Mesodermal cell (in vitro differentiated cells): ENCODE measurements at regions not wholly inside any gene's neighbourhood (a gene's known extent, or its start where the extent isn't known, plus 50 kb on each side); places are given as distances from the start of the nearest gene placed in this dataset.
"Not testable (repeated sequence)": the region's sequence is repeated elsewhere in the genome, so short reads cannot be mapped to it uniquely, and the experiment has no call there.

Source experiments
- H3K27ac ChIP-seq: 2 replicates; pipeline ENCODE4 v1.7.0; 2013; ENCODE audit warnings: mild to moderate bottlenecking, low read depth, low read length, moderate library complexity; ENCODE audit not compliant: severe bottlenecking
- H3K36me3 ChIP-seq: 2 replicates; pipeline ENCODE4 v1.7.1; 2013; ENCODE audit warnings: mild to moderate bottlenecking, low read length, moderate library complexity; ENCODE audit not compliant: control insufficient read depth, insufficient read depth
- H3K4me1 ChIP-seq: one replicate; pipeline ENCODE4 v1.7.1; 2013; ENCODE audit warnings: mild to moderate bottlenecking, low read length; ENCODE audit not compliant: insufficient read depth, control insufficient read depth, poor library complexity, severe bottlenecking
- H3K4me3 ChIP-seq: 2 replicates; pipeline ENCODE4 v1.7.0; 2013; ENCODE audit warnings: low read length, control low read depth, mild to moderate bottlenecking; ENCODE audit not compliant: insufficient read depth, poor library complexity, severe bottlenecking; ENCODE audit errors: extremely low read depth
- H3K9me3 ChIP-seq: 2 replicates; pipeline ENCODE4 v1.7.1; 2013; ENCODE audit warnings: mild to moderate bottlenecking, low read length, moderate library complexity; ENCODE audit not compliant: control insufficient read depth
- WGBS, 2 experiments: methylation state at CpG; one replicate each; pipeline ENCODE4 v1.1.5; 2013; ENCODE audit warnings: missing lambda C conversion rate in 2 of 2; ENCODE audit not compliant: insufficient coverage in 2 of 2; 5-methylcytosine and 5-hydroxymethylcytosine counted together

GRCh38 chr2:180890781-180891180 is 89.6 kb upstream of the UBE2E3 start:
- Histone ChIP-seq H3K9me3 (no peaks in the 10 kb centered on the region), H3K27ac (no peak overlapping the region), H3K36me3 (no peaks in the 10 kb centered on the region), H3K4me3 (no peak overlapping the region), H3K4me1 (no peaks in the 10 kb centered on the region)
- WGBS, 2 experiments: no CpG with 5 or more reads among the region's 1 CpG

DNA sequence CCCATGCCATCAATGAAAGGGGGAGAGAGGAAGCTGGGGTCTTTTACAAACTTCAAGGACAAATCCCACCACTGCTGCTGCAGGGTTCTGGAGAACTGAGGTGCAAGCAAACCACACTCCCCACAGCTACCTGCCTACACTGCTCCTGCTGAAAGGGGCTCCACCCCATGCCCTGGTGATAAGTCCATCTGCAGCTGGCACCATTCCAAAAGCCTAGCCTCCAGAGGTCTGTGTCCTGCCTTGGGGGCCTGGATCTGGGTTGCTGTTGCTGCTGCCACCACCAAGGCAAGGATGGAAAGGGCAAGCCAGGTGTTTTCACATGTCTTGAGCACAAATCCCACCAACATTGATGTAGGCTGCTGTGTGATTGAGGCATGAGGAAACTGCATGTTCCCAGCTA is 97.4 kb upstream of the UBE2E3 start:
- Histone ChIP-seq H3K36me3 (no peaks in the 10 kb centered on the region), H3K4me3 (no peak overlapping the region), H3K9me3 (no peaks in the 10 kb centered on the region), H3K4me1 (no peaks in the 10 kb centered on the region), H3K27ac (no peak overlapping the region)

DNA sequence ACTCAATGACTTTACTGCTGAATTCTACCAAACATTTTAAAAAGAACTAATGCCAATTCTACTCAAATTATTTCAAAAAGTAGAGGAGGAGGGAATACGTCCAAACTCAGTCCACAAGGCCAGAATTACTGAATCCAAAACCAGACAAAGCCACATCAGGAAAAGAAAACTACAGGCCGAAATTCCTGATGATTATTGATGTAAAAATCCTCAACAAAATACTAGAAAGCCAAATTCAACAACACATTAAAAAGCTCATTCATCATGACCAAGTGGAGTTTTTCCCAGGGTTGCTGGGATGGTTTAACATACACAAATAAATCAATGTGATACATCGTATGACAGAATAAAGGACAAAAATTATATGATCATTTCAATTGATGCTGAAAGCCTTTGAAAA is 103.9 kb upstream of the UBE2E3 start:
- no CpG with 5 or more reads among the region's 3 CpGs for WGBS, 2 experiments
- H3K4me1 ChIP-seq: no peaks in the 10 kb centered on the region
- no peaks in the 10 kb centered on the region for H3K36me3 ChIP-seq
- no peak overlapping the region for H3K4me3 ChIP-seq
- H3K9me3 ChIP-seq: no peaks in the 10 kb centered on the region
- H3K27ac ChIP-seq: no peak overlapping the region

DNA sequence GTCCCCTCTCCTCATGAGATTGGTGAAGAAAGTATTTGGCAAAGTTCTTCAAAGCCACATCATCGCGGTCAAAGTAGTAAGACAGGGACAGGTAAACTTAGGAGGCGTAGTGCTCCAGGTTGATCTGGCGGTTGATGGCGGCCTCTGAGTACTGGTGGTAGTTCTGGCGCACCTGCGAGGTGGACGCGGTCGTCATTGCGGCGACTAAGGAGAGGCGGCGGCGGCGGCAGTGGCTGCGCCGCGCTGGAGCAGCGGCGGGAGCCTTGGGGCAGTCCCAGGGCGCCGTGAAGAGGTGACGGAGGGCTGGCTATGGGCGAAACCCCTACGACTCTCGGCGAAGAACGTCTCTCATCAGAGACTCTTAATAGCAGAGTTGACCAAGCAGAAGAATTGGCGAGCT is 107.2 kb upstream of the UBE2E3 start:
- no peaks in the 10 kb centered on the region for H3K36me3 ChIP-seq
- no peak overlapping the region for H3K4me3 ChIP-seq
- 97 to 99% methylated on average over 11 of the region's 30 CpGs for WGBS, 2 experiments
- no peaks in the 10 kb centered on the region for H3K9me3 ChIP-seq
- no peaks in the 10 kb centered on the region for H3K4me1 ChIP-seq
- H3K27ac ChIP-seq: no peak overlapping the region

DNA sequence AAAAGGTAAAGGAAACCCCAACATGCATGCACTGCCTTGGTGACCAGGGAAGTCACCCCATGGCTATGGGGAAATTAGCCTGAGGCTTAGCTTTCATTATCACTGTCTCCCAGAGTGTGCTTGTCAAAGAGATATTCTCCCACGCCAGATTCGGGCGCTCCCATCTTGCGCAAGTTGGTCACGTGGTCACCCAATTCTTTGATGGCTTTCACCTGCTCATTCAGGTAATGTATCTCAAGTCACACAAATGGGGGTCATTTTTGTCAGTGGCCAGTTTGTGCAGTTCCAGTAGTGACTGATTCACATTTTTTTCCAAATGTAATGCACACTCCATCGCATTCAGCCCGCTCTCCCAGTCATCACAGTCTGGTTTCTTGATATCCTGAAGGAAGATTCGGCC is 107.6 kb upstream of the UBE2E3 start:
- not testable (repeated sequence) for H3K36me3 ChIP-seq, H3K27ac ChIP-seq, H3K4me1 ChIP-seq, H3K4me3 ChIP-seq, H3K9me3 ChIP-seq
- 90 to 98% methylated on average over 2 to 5 of the region's 8 CpGs for WGBS, 2 experiments

GRCh38 chr2:180872255-180872654 is 108.2 kb upstream of the UBE2E3 start:
- no peak overlapping the region for H3K4me3 ChIP-seq
- no peaks in the 10 kb centered on the region for H3K4me1 ChIP-seq
- H3K27ac ChIP-seq: no peak overlapping the region
- no peaks in the 10 kb centered on the region for H3K9me3 ChIP-seq
- no CpG with 5 or more reads among the region's 1 CpG for WGBS, 2 experiments
- no peaks in the 10 kb centered on the region for H3K36me3 ChIP-seq

DNA sequence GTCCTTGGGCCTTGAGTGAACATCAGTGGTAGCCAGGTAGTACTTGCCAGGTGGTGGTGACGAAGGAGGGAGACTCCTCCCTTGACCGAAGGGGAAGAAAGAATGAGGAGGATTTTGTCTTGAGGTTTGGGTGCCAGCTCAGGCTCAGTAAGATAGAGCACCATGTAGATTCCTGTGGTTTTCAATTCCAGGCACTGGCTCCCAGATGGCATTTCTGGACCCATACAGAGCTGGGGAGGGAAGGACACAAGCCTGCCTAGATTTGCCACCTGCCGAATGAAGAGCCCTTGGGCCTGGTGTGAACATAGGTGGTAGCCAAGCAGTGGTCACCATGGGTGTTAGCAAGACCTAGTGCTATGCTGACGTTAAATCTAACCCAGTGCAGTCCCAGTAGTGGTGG is 108.8 kb upstream of the UBE2E3 start:
- Histone ChIP-seq H3K9me3 (no peaks in the 10 kb centered on the region), H3K27ac (no peak overlapping the region), H3K4me1 (no peaks in the 10 kb centered on the region), H3K36me3 (no peaks in the 10 kb centered on the region), H3K4me3 (no peak overlapping the region)
- 69 to 75% methylated on average over 4 of the region's 4 CpGs for WGBS, 2 experiments

GRCh38 chr2:180849851-180850250 is 130.6 kb upstream of the UBE2E3 start:
- no peaks in the 10 kb centered on the region for H3K36me3 ChIP-seq
- no peaks in the 10 kb centered on the region for H3K4me1 ChIP-seq
- no CpG with 5 or more reads among the region's 2 CpGs for WGBS, 2 experiments
- H3K4me3 ChIP-seq: no peak overlapping the region
- H3K9me3 ChIP-seq: no peaks in the 10 kb centered on the region
- H3K27ac ChIP-seq: no peak overlapping the region

GRCh38 chr2:180848393-180848792 is 132.0 kb upstream of the UBE2E3 start:
- Histone ChIP-seq H3K9me3 (no peaks in the 10 kb centered on the region), H3K4me1 (no peaks in the 10 kb centered on the region), H3K4me3 (no peak overlapping the region), H3K36me3 (no peaks in the 10 kb centered on the region), H3K27ac (no peak overlapping the region)

- WGBS, 2 experiments: 74 to 91% methylated on average over 3 of the region's 3 CpGs
- Histone ChIP-seq H3K4me3 (no peak overlapping the region), H3K36me3 (no peaks in the 10 kb centered on the region), H3K9me3 (no peaks in the 10 kb centered on the region), H3K4me1 (no peaks in the 10 kb centered on the region), H3K27ac (no peak overlapping the region)
These were observed 133.5 kb upstream of the UBE2E3 start for GRCh38 chr2:180846756-180847472.

- Histone ChIP-seq H3K4me3 (no peak overlapping the region), H3K4me1 (no peaks in the 10 kb centered on the region), H3K27ac (no peak overlapping the region), H3K9me3 (no peaks in the 10 kb centered on the region), H3K36me3 (no peaks in the 10 kb centered on the region)
- 100% methylated on average over 2 of the region's 3 CpGs; no CpG with 5 or more reads in 1 of the 2 experiments for WGBS, 2 experiments
These were observed 137.9 kb upstream of the UBE2E3 start for GRCh38 chr2:180842461-180842860.
